Keratinocyte (primary cell): ENCODE measurements at regions not wholly inside any gene's neighbourhood (a gene's known extent, or its start where the extent isn't known, plus 50 kb on each side); places are given as distances from the start of the nearest gene placed in this dataset.

ENCODE experiments used
- DNase-seq: peaks from one replicate; pipeline ENCODE4 v3.0.0-alpha.2; 2011; ENCODE audit warnings: low read depth, missing footprints, low spot score
- FAIRE-seq: peaks from 2 replicates; lab custom pipeline; 2011; peaks lifted over from hg19 to GRCh38; lab: Jason Lieb, UNC
- H2AFZ ChIP-seq: 2 replicates; pipeline ENCODE4 v1.6.0; 2012; ENCODE audit warnings: low read length, control low read depth, inconsistent platforms; ENCODE audit not compliant: control insufficient read depth
- H3K27ac ChIP-seq: 2 replicates; pipeline ENCODE4 v1.5.1; 2011; ENCODE audit warnings: low read length; ENCODE audit not compliant: control insufficient read depth, insufficient read depth
- H3K27me3 ChIP-seq: 3 replicates; pipeline ENCODE4 v1.6.0; 2011; ENCODE audit warnings: low read length; ENCODE audit not compliant: control insufficient read depth, insufficient read depth; ENCODE audit errors: extremely low read depth
- H3K36me3 ChIP-seq, 2 experiments: 2 replicates in 1 of 2; 3 replicates in 1 of 2; pipeline ENCODE4 v1.5.1; 2011; ENCODE audit warnings: low read length in 2 of 2, mild to moderate bottlenecking in 1 of 2; ENCODE audit not compliant: control insufficient read depth in 2 of 2, insufficient read depth in 2 of 2; ENCODE audit errors: extremely low read depth in 1 of 2
- H3K4me1 ChIP-seq: 3 replicates; pipeline ENCODE4 v1.5.1; 2011; ENCODE audit warnings: low read length; ENCODE audit not compliant: control insufficient read depth, insufficient read depth; ENCODE audit errors: extremely low read depth
- H3K4me2 ChIP-seq: 3 replicates; pipeline ENCODE4 v1.6.0; 2011; ENCODE audit warnings: low read depth, low read length; ENCODE audit not compliant: control insufficient read depth, insufficient read depth; ENCODE audit errors: extremely low read depth
- H3K4me3 ChIP-seq, 3 experiments: fragments of 200-600 bp in 1 of 3; sonication (generic) in 1 of 3; 2 replicates in 2 of 3; 3 replicates in 1 of 3; pipeline ENCODE4 v1.5.1; 2011 to 2016; ENCODE audit warnings: low read length in 3 of 3, mild to moderate bottlenecking in 3 of 3, control low read depth in 2 of 3, inconsistent platforms in 1 of 3, low read depth in 1 of 3, mixed read lengths in 1 of 3, mixed run types in 1 of 3, moderate library complexity in 1 of 3; ENCODE audit not compliant: control insufficient read depth in 2 of 3, insufficient read depth in 2 of 3; ENCODE audit errors: extremely low read depth in 1 of 3
- H3K79me2 ChIP-seq: 2 replicates; pipeline ENCODE4 v1.6.0; 2012; ENCODE audit warnings: low read length; ENCODE audit not compliant: control insufficient read depth, insufficient read depth
- H3K9ac ChIP-seq: 3 replicates; pipeline ENCODE4 v1.6.0; 2011; ENCODE audit warnings: low read length; ENCODE audit not compliant: control insufficient read depth, insufficient read depth; ENCODE audit errors: extremely low read depth
- H3K9me1 ChIP-seq: 3 replicates; pipeline ENCODE4 v1.6.0; 2011; ENCODE audit warnings: low read length; ENCODE audit not compliant: control insufficient read depth, insufficient read depth; ENCODE audit errors: extremely low read depth
- H3K9me3 ChIP-seq: 2 replicates; pipeline ENCODE4 v1.5.1; 2012; ENCODE audit warnings: low read depth, low read length; ENCODE audit not compliant: control insufficient read depth
- H4K20me1 ChIP-seq: 3 replicates; pipeline ENCODE4 v1.6.0; 2011; ENCODE audit warnings: low read length; ENCODE audit not compliant: control insufficient read depth, insufficient read depth; ENCODE audit errors: extremely low read depth
- EZH2 ChIP-seq: IDR thresholded peaks from one replicate; pipeline ENCODE4 v1.6.1; 2012; ENCODE audit warnings: inconsistent platforms, mild to moderate bottlenecking, low read length, moderate library complexity
- dilution Hi-C: fragments of 300-500 bp; cut with MboI; formaldehyde crosslinking; loops from one replicate; pipeline ENCODE4 v1.7.0; 2020; ENCODE audit warnings: low sequenced_read_pairs; ENCODE audit not compliant: extremely low pct_ligation_motif_present
- TF ChIP-seq, protein P1 (sequence below), 3 experiments: IDR thresholded peaks in 1 of 3; conservative IDR thresholded peaks in 1 of 3; optimal IDR thresholded peaks in 1 of 3; 2 replicates in 2 of 3; 3 replicates in 1 of 3; pipeline versions ENCODE3 to v1.5.1; 2011; ENCODE audit warnings: low read length in 3 of 3, mild to moderate bottlenecking in 3 of 3, moderate library complexity in 2 of 3, control low read depth in 1 of 3, inconsistent platforms in 1 of 3; ENCODE audit not compliant: insufficient read depth in 2 of 3; ENCODE audit errors: extremely low read depth in 1 of 3

DNA sequence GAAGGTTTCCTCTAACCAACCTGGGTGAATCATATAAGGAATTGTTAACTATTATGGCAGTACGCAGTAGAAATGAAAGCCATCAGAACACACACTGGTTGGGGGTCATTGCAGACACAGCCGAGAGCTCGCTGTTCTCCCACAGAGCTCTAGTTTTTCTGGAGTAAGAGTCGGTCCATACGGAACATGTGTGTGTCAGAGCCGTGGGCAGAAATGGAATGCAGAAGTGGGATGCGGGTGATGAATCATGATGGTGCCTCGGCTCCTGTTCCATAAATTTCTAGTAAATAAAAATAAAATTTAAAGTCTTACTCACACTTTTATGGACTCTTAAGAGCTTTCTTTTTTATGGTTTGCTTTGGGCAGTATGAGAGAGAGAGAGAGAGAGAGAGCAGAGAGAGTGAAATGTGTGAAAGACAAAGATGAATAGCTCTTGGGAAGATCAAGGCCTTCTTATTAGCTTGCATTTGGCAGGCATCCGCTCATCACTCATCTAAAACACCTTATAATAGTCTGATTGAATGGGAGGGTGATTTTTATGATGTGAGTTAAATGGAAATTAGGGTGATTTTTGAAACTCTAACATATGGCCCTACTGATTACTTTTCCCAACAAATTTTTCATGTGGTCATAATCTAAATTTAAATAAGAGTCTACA is 98.8 kb upstream of the PFKP start:
- no peak for TF ChIP-seq EZH2
- TF ChIP-seq, protein P1, sequence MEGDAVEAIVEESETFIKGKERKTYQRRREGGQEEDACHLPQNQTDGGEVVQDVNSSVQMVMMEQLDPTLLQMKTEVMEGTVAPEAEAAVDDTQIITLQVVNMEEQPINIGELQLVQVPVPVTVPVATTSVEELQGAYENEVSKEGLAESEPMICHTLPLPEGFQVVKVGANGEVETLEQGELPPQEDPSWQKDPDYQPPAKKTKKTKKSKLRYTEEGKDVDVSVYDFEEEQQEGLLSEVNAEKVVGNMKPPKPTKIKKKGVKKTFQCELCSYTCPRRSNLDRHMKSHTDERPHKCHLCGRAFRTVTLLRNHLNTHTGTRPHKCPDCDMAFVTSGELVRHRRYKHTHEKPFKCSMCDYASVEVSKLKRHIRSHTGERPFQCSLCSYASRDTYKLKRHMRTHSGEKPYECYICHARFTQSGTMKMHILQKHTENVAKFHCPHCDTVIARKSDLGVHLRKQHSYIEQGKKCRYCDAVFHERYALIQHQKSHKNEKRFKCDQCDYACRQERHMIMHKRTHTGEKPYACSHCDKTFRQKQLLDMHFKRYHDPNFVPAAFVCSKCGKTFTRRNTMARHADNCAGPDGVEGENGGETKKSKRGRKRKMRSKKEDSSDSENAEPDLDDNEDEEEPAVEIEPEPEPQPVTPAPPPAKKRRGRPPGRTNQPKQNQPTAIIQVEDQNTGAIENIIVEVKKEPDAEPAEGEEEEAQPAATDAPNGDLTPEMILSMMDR (optimal IDR thresholded peaks at IDR 0.05 in 1 of 3, IDR thresholded peaks at IDR 0.05 in 1 of 3, conservative IDR thresholded peaks at IDR 0.05 in 1 of 3; ENCODE audit: extremely low read depth in 1 of 3, insufficient read depth in 2 of 3, low read length in 3 of 3), result no peak
- DNase-seq (no peak), FAIRE-seq (no peak)
- Histone ChIP-seq H3K79me2 (no peaks in the 10 kb centered on the region), H3K27me3 (no peaks in the 10 kb centered on the region), H3K9me1 (no peaks in the 10 kb centered on the region), H2AFZ (no peak overlapping the region), H3K4me2 (no peak overlapping the region), H3K9ac (no peak overlapping the region), H3K9me3 (no peaks in the 10 kb centered on the region), H3K4me1 (no peaks in the 10 kb centered on the region), H3K4me3 (no peak overlapping the region), H3K36me3 (no peaks in the 10 kb centered on the region), H3K27ac (no peak overlapping the region), H4K20me1 (no peaks in the 10 kb centered on the region)
- dilution Hi-C loops, result no loop called here

DNA sequence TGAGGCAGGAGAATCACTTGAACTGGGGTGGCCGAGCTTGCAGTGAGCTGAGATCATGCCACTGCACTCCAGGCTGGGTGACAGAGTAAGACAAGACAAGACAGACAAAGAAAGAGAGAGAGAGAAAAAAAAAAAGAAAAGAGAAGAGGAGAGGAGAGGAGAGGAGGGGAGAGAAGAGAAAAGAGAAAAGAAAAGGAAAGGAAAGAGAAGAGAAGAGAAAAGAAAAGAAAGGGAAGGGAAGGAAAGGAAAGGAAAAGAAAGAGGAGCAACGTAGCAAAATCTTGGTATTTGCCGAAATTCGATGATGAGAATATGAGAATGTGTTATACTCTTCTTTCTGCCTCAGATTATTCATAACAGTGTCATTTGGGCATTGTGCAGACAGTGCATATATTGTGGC is 101.2 kb upstream of the PFKP start:
- dilution Hi-C loops, result no loop called here
- FAIRE-seq, result no peak
- Histone ChIP-seq H3K9ac (no peak overlapping the region), H3K4me1 (no peaks in the 10 kb centered on the region), H3K79me2 (no peaks in the 10 kb centered on the region), H4K20me1 (no peaks in the 10 kb centered on the region), H3K4me2 (no peak overlapping the region), H3K4me3 (no peak overlapping the region), H3K27ac (no peak overlapping the region), H3K9me1 (no peaks in the 10 kb centered on the region), H3K36me3 (no peaks in the 10 kb centered on the region), H3K9me3 (no peaks in the 10 kb centered on the region), H2AFZ (no peak overlapping the region), H3K27me3 (no peaks in the 10 kb centered on the region)
- TF ChIP-seq, protein P1 (optimal IDR thresholded peaks at IDR 0.05 in 1 of 3, IDR thresholded peaks at IDR 0.05 in 1 of 3, conservative IDR thresholded peaks at IDR 0.05 in 1 of 3; ENCODE audit: extremely low read depth in 1 of 3, insufficient read depth in 2 of 3, low read length in 3 of 3), result no peak
- TF ChIP-seq EZH2, result no peak
- DNase-seq, result no peak
